ENCODE measurements at regions not wholly inside any gene's neighbourhood (a gene's known extent, or its start where the extent isn't known, plus 50 kb on each side); places are given as distances from the start of the nearest gene placed in this dataset.

DNA sequence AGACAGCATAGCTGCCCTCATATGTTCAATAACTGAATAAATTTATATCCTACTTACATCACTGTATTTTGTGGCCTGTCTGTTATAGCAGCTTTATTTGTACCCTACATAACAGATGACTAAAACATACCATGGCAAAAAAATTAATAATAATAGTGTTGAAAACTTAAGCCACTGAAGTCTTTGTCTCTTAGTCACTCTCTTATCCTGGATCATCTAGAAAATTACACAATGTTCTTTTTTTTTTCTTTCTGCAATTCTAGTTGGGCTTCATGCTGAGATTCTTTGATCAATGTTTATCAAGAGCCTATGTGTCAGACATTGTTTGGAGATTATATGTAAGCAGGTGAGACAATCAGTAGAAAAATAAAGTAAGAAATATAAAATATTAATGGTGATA, 519.3 kb upstream of the ARPP21 start:
- Histone ChIP-seq H3K4me1 (ENCODE audit: control insufficient read depth, extremely low read depth, insufficient read depth, low read length) (no peaks in the 10 kb centered on the region), H3K4me2 (ENCODE audit: insufficient read depth, low read length) (no peak overlapping the region), H3K36me3 (ENCODE audit: control insufficient read depth in 2 of 2, extremely low read depth in 1 of 2, insufficient read depth in 2 of 2, low read length in 2 of 2) (no peaks in the 10 kb centered on the region), H3K9ac (replicated peaks; ENCODE audit: extremely low read depth, insufficient read depth, low read length) (no peak overlapping the region), H3K9me3 (replicated peaks; ENCODE audit: control insufficient read depth, insufficient read depth, low read length) (no peaks in the 10 kb centered on the region), H3K79me2 (ENCODE audit: control insufficient read depth, insufficient read depth, low read length) (no peaks in the 10 kb centered on the region), H4K20me1 (replicated peaks; ENCODE audit: control insufficient read depth, extremely low read depth, insufficient read depth, low read length) (no peaks in the 10 kb centered on the region), H3K27me3 (ENCODE audit: control insufficient read depth in 2 of 2, insufficient read depth in 2 of 2, low read length in 2 of 2) (no peaks in the 10 kb centered on the region), H3K9me1 (replicated peaks; ENCODE audit: control insufficient read depth, extremely low read depth, insufficient read depth, low read length) (no peaks in the 10 kb centered on the region), H2AFZ (ENCODE audit: low read depth, low read length) (no peak overlapping the region), H3K27ac (ENCODE audit: insufficient read depth, low read depth, low read length) (no peak overlapping the region), H3K4me3 (replicated peaks in 1 of 3; ENCODE audit: insufficient read depth in 1 of 3, low read depth in 1 of 3, low read length in 3 of 3) (no peak overlapping the region)
- ChIA-PET POLR2A (no interaction called here), CTCF (no interaction called here)
- TF ChIP-seq GATA2 (IDR thresholded peaks at IDR 0.05; ENCODE audit: insufficient read depth, insufficient read length, low read depth, low read length) = no peak
- TF ChIP-seq, protein P1, sequence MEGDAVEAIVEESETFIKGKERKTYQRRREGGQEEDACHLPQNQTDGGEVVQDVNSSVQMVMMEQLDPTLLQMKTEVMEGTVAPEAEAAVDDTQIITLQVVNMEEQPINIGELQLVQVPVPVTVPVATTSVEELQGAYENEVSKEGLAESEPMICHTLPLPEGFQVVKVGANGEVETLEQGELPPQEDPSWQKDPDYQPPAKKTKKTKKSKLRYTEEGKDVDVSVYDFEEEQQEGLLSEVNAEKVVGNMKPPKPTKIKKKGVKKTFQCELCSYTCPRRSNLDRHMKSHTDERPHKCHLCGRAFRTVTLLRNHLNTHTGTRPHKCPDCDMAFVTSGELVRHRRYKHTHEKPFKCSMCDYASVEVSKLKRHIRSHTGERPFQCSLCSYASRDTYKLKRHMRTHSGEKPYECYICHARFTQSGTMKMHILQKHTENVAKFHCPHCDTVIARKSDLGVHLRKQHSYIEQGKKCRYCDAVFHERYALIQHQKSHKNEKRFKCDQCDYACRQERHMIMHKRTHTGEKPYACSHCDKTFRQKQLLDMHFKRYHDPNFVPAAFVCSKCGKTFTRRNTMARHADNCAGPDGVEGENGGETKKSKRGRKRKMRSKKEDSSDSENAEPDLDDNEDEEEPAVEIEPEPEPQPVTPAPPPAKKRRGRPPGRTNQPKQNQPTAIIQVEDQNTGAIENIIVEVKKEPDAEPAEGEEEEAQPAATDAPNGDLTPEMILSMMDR (IDR thresholded peaks at IDR 0.05; ENCODE audit: extremely low read depth in 1 of 2, insufficient read depth in 1 of 2, low read depth in 1 of 2, low read length in 2 of 2) = no peak
- TF ChIP-seq MYC (IDR thresholded peaks at IDR 0.05; ENCODE audit: low read depth, low read length) = no peak
- no peak for TF ChIP-seq JUN (IDR thresholded peaks at IDR 0.05; ENCODE audit: borderline replicate concordance, insufficient read depth, insufficient read length, low read depth)
- no peak for TF ChIP-seq FOS (IDR thresholded peaks at IDR 0.05; ENCODE audit: borderline replicate concordance, insufficient read depth, low read length)
- DNase-seq (ENCODE audit: low read depth, low spot score) = no peak
- no peak for FAIRE-seq
- BruUV-seq (replicated peaks) = no TSS peak
- intact Hi-C loops (cut with micrococcal nuclease) (no loop called here), dilution Hi-C loops (cut with MboI; ENCODE audit: extremely low pct_ligation_motif_present, low sequenced_read_pairs) (no loop called here)

DNA sequence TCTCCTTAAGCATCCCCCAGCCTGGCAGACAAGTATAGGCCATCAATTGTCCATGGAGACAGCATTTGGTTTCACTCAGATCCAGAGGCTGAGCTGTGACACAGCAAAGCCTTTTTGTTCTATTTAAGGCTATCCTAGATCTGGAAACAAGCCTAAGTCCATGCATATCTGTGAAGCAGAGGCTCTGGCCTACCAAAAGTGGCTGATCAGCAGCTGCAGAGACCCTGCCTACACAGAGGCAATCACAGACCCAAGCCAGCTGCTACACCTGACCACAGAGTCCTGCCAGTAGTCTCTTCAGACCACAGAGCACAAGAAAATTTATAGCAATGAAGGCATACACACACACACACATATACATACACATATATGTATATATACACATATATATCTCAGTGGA, 501.7 kb upstream of the ARPP21 start:
- no peaks in the 10 kb centered on the region for H3K36me3 ChIP-seq (ENCODE audit: control insufficient read depth in 2 of 2, extremely low read depth in 1 of 2, insufficient read depth in 2 of 2, low read length in 2 of 2)
- ChIA-PET CTCF (no interaction called here), POLR2A (no interaction called here)
- H3K4me1 ChIP-seq (ENCODE audit: control insufficient read depth, extremely low read depth, insufficient read depth, low read length) = no peaks in the 10 kb centered on the region
- FAIRE-seq (no peak), DNase-seq (ENCODE audit: low read depth, low spot score) (no peak)
- dilution Hi-C loops (cut with MboI; ENCODE audit: extremely low pct_ligation_motif_present, low sequenced_read_pairs) (no loop called here), intact Hi-C loops (cut with micrococcal nuclease) (no loop called here)
- no peaks in the 10 kb centered on the region for H4K20me1 ChIP-seq (replicated peaks; ENCODE audit: control insufficient read depth, extremely low read depth, insufficient read depth, low read length)
- no TSS peak for BruUV-seq (replicated peaks)
- H3K79me2 ChIP-seq (ENCODE audit: control insufficient read depth, insufficient read depth, low read length) = no peaks in the 10 kb centered on the region
- TF ChIP-seq, protein P2, sequence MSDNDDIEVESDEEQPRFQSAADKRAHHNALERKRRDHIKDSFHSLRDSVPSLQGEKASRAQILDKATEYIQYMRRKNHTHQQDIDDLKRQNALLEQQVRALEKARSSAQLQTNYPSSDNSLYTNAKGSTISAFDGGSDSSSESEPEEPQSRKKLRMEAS (IDR thresholded peaks at IDR 0.05; ENCODE audit: insufficient read depth, insufficient read length) = no peak
- TF ChIP-seq, protein P1 (IDR thresholded peaks at IDR 0.05; ENCODE audit: extremely low read depth in 1 of 2, insufficient read depth in 1 of 2, low read depth in 1 of 2, low read length in 2 of 2) = no peak
- no peak for TF ChIP-seq JUN (IDR thresholded peaks at IDR 0.05; ENCODE audit: borderline replicate concordance, insufficient read depth, insufficient read length, low read depth)
- no peak for TF ChIP-seq MYC (IDR thresholded peaks at IDR 0.05; ENCODE audit: low read depth, low read length)
- no peak for TF ChIP-seq POLR2AphosphoS5 (IDR thresholded peaks at IDR 0.05; ENCODE audit: insufficient read depth, low read depth, low read length)
- no peak for TF ChIP-seq POLR2A (IDR thresholded peaks at IDR 0.05; ENCODE audit: low read depth, low read length)
- no peak for TF ChIP-seq FOS (IDR thresholded peaks at IDR 0.05; ENCODE audit: borderline replicate concordance, insufficient read depth, low read length)
- no peak for TF ChIP-seq EZH2 (IDR thresholded peaks at IDR 0.05; ENCODE audit: borderline replicate concordance, low read depth, low read length, severe bottlenecking)
- no peak overlapping the region for H3K27ac ChIP-seq (ENCODE audit: insufficient read depth, low read depth, low read length)
- H3K9me1 ChIP-seq (replicated peaks; ENCODE audit: control insufficient read depth, extremely low read depth, insufficient read depth, low read length) = no peaks in the 10 kb centered on the region
- H3K4me3 ChIP-seq (replicated peaks in 1 of 3; ENCODE audit: insufficient read depth in 1 of 3, low read depth in 1 of 3, low read length in 3 of 3) = no peak overlapping the region
- H2AFZ ChIP-seq (ENCODE audit: low read depth, low read length) = no peak overlapping the region
- H3K4me2 ChIP-seq (ENCODE audit: insufficient read depth, low read length) = no peak overlapping the region
- no peak overlapping the region for H3K9ac ChIP-seq (replicated peaks; ENCODE audit: extremely low read depth, insufficient read depth, low read length)
- H3K27me3 ChIP-seq (ENCODE audit: control insufficient read depth in 2 of 2, insufficient read depth in 2 of 2, low read length in 2 of 2) = no peaks in the 10 kb centered on the region
- H3K9me3 ChIP-seq (replicated peaks; ENCODE audit: control insufficient read depth, insufficient read depth, low read length) = no peaks in the 10 kb centered on the region

Data from endothelial cell of umbilical vein (primary cell).